B cell (primary cell): ENCODE measurements at regions not wholly inside any gene's neighbourhood (a gene's known extent, or its start where the extent isn't known, plus 50 kb on each side); places are given as distances from the start of the nearest gene placed in this dataset.

Experiments
- ATAC-seq: fragments of 200-7000 bp; cut with Tn5 transposase; one replicate; pipeline ENCODE4 v1.10.0; 2021; ENCODE audit warnings: low read depth, mild to moderate bottlenecking, moderate number of reproducible peaks, moderate library complexity
- CTCF ChIA-PET: fragments of 350-600 bp; sonication (Branson Sonifier 250); formaldehyde crosslinking; loops from one replicate; lab custom pipeline; 2021; ENCODE audit warnings: antibody characterized with exemption, inconsistent platforms; lab: Charles Lee
- POLR2A ChIA-PET: fragments of 350-600 bp; sonication (Branson Sonifier 250); formaldehyde crosslinking; loops from one replicate; lab custom pipeline; 2021; ENCODE audit warnings: antibody characterized with exemption; lab: Charles Lee
- DNase-seq: peaks from one replicate; pipeline ENCODE4 v3.0.0; 2013
- H2AFZ ChIP-seq: 2 replicates; pipeline ENCODE4 v1.6.1; 2012; ENCODE audit warnings: mild to moderate bottlenecking, low read depth, low read length; ENCODE audit not compliant: insufficient read depth, poor library complexity, severe bottlenecking
- H3K27ac ChIP-seq, 2 donors: 1 replicate in 1 of 2; 2 replicates in 1 of 2; pipeline ENCODE4 v1.5.1; 2012 to 2013; ENCODE audit warnings: low read length in 2 of 2, mild to moderate bottlenecking in 2 of 2, moderate library complexity in 1 of 2
- H3K27me3 ChIP-seq, 4 experiments: fragments of 200-600 bp in 1 of 4; sonication (generic) in 1 of 4; replicated peaks in 1 of 4; 1 replicate in 2 of 4; 2 replicates in 2 of 4; pipeline versions ENCODE4 v1.6.1 to v1.7.0; 2013 to 2016; ENCODE audit warnings: low read length in 3 of 4, mild to moderate bottlenecking in 2 of 4, mixed read lengths in 1 of 4, moderate library complexity in 1 of 4; ENCODE audit not compliant: insufficient read depth in 4 of 4, control insufficient read depth in 3 of 4; ENCODE audit errors: control extremely low read depth in 1 of 4
- H3K36me3 ChIP-seq, 2 experiments: replicated peaks in 1 of 2; 1 replicate in 1 of 2; 2 replicates in 1 of 2; pipeline versions ENCODE4 v1.6.1 to v1.7.1; 2013; ENCODE audit warnings: low read length in 1 of 2; ENCODE audit not compliant: insufficient read depth in 2 of 2, control insufficient read depth in 1 of 2; ENCODE audit errors: control extremely low read depth in 1 of 2, extremely low read depth in 1 of 2
- H3K4me1 ChIP-seq, 2 donors: fragments of 200-600 bp in 1 of 2; sonication (generic) in 1 of 2; 1 replicate in 1 of 2; 2 replicates in 1 of 2; pipeline versions ENCODE4 v1.5.1 to v1.6.1; 2013 to 2017; ENCODE audit warnings: low read length in 2 of 2; ENCODE audit not compliant: control insufficient read depth in 2 of 2, insufficient read depth in 2 of 2
- H3K4me2 ChIP-seq: replicated peaks from 2 replicates; pipeline ENCODE3; 2012; ENCODE audit warnings: mild to moderate bottlenecking, low read depth, low read length; ENCODE audit not compliant: poor library complexity, severe bottlenecking
- H3K4me3 ChIP-seq, 5 experiments: fragments of 200-600 bp in 1 of 5; sonication (generic) in 1 of 5; 1 replicate in 3 of 5; 2 replicates in 2 of 5; pipeline versions ENCODE4 v1.5.1 to v1.7.0; 2011 to 2016; ENCODE audit warnings: low read length in 4 of 5, mild to moderate bottlenecking in 4 of 5, low read depth in 2 of 5, control low read depth in 1 of 5, moderate library complexity in 1 of 5; ENCODE audit not compliant: insufficient read depth in 1 of 5; ENCODE audit errors: control extremely low read depth in 1 of 5, extremely low read depth in 1 of 5
- H3K79me2 ChIP-seq: fragments of 200-600 bp; sonication (generic); one replicate; pipeline ENCODE4 v1.6.0; 2016; ENCODE audit warnings: low read length; ENCODE audit not compliant: control insufficient read depth, insufficient read depth
- H3K9ac ChIP-seq: fragments of 200-600 bp; sonication (generic); 2 replicates; pipeline ENCODE4 v1.6.1; 2017; ENCODE audit warnings: mild to moderate bottlenecking, low read length, moderate library complexity
- H3K9me3 ChIP-seq, 3 donors: one replicate each; pipeline versions ENCODE4 v1.6.1 to v1.7.1; 2013; ENCODE audit warnings: low read length in 2 of 3; ENCODE audit not compliant: control insufficient read depth in 2 of 3, insufficient read depth in 1 of 3; ENCODE audit errors: control extremely low read depth in 1 of 3
- H4K20me1 ChIP-seq: 2 replicates; pipeline ENCODE4 v1.6.0; 2012; ENCODE audit warnings: mild to moderate bottlenecking, low read length; ENCODE audit not compliant: insufficient read depth, control insufficient read depth, poor library complexity, severe bottlenecking
- H3K27ac Mint-ChIP-seq: one replicate; pipeline ENCODE4 v1.8.0; 2021; ENCODE audit warnings: mixed read lengths
- H3K27me3 Mint-ChIP-seq: one replicate; pipeline ENCODE4 v1.8.0; 2021; ENCODE audit warnings: mixed read lengths
- H3K4me1 Mint-ChIP-seq: one replicate; pipeline ENCODE4 v1.8.0; 2021; ENCODE audit warnings: mixed read lengths
- H3K4me3 Mint-ChIP-seq: one replicate; pipeline ENCODE4 v1.8.0; 2021; ENCODE audit warnings: mixed read lengths
- H3K9me3 Mint-ChIP-seq: one replicate; pipeline ENCODE4 v1.8.0; 2022; ENCODE audit warnings: mixed read lengths; ENCODE audit not compliant: insufficient read depth
- EZH2 ChIP-seq: IDR thresholded peaks from 2 replicates; pipeline ENCODE4 v1.6.1; 2012; ENCODE audit warnings: borderline replicate concordance, low read depth, mild to moderate bottlenecking, moderate library complexity, low read length; ENCODE audit not compliant: insufficient read depth, poor library complexity, severe bottlenecking
- WGBS: methylation state at CpG from one replicate; pipeline ENCODE4 v1.1.5; 2013; ENCODE audit warnings: missing lambda C conversion rate; ENCODE audit not compliant: insufficient coverage; 5-methylcytosine and 5-hydroxymethylcytosine counted together
- intact Hi-C: fragments of 100-400 bp; cut with micrococcal nuclease; formaldehyde crosslinking; loops from one replicate; pipeline ENCODE4 v1.10.0; 2022
- TF ChIP-seq, protein P1 (sequence below): fragments of 200-600 bp; IDR thresholded peaks from one replicate; pipeline ENCODE4 v1.8.0; 2022; ENCODE audit warnings: antibody characterized with exemption, mild to moderate bottlenecking

DNA sequence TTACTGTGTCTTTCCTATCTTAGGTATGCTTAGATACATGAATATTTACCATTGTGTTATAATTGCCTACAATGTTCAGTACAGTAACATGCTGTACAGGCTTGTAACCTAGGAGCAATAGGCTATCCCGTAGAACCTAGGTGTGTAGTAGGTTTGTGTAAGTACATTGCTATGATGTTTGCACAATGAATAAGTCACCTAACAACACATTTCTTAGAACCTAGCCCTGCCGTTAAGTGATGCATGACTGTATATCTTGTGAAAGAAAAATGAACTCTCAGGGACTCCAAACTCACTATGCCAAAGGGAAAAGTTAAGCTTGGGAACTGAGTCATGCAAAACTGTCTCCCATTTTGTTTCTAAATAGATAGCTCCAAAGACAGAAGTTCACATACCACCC, 91.5 kb upstream of the ACP3 start:
- Mint-ChIP-seq H3K4me3 (no peak overlapping the region), H3K9me3 (no peaks in the 10 kb centered on the region), H3K27me3 (peaks cover 12% of the 10 kb centered on the region), H3K27ac (no peak overlapping the region), H3K4me1 (no peaks in the 10 kb centered on the region)
- no peaks in the 10 kb centered on the region for H3K36me3 ChIP-seq
- TF ChIP-seq, protein P1, sequence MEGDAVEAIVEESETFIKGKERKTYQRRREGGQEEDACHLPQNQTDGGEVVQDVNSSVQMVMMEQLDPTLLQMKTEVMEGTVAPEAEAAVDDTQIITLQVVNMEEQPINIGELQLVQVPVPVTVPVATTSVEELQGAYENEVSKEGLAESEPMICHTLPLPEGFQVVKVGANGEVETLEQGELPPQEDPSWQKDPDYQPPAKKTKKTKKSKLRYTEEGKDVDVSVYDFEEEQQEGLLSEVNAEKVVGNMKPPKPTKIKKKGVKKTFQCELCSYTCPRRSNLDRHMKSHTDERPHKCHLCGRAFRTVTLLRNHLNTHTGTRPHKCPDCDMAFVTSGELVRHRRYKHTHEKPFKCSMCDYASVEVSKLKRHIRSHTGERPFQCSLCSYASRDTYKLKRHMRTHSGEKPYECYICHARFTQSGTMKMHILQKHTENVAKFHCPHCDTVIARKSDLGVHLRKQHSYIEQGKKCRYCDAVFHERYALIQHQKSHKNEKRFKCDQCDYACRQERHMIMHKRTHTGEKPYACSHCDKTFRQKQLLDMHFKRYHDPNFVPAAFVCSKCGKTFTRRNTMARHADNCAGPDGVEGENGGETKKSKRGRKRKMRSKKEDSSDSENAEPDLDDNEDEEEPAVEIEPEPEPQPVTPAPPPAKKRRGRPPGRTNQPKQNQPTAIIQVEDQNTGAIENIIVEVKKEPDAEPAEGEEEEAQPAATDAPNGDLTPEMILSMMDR: no peak
- no peak for TF ChIP-seq EZH2
- WGBS: no CpG with 5 or more reads among the region's 2 CpGs
- no peak overlapping the region for H3K27ac ChIP-seq
- no peak overlapping the region for H3K9ac ChIP-seq
- DNase-seq: no peak
- H2AFZ ChIP-seq: no peak overlapping the region
- CTCF ChIA-PET: no interaction called here
- ATAC-seq: no peak
- intact Hi-C loops: no loop called here
- no peaks in the 10 kb centered on the region for H3K9me3 ChIP-seq
- no peaks in the 10 kb centered on the region for H3K4me1 ChIP-seq
- no peaks in the 10 kb centered on the region for H3K27me3 ChIP-seq
- H4K20me1 ChIP-seq: no peaks in the 10 kb centered on the region
- no peak overlapping the region for H3K4me3 ChIP-seq
- H3K79me2 ChIP-seq: no peaks in the 10 kb centered on the region
- POLR2A ChIA-PET: no interaction called here
- no peak overlapping the region for H3K4me2 ChIP-seq

GRCh38 chr3:132228923-132229322, 88.3 kb upstream of the ACP3 start:
- POLR2A ChIA-PET: no interaction called here

More at GRCh38 chr3:132228923-132229322, 88.3 kb upstream of the ACP3 start:
- Histone ChIP-seq H3K79me2 (no peaks in the 10 kb centered on the region), H3K4me2 (no peak overlapping the region), H2AFZ (no peak overlapping the region), H3K27ac (no peak overlapping the region), H4K20me1 (no peaks in the 10 kb centered on the region), H3K27me3 (no peaks in the 10 kb centered on the region), H3K4me1 (no peaks in the 10 kb centered on the region), H3K9me3 (no peaks in the 10 kb centered on the region), H3K36me3 (no peaks in the 10 kb centered on the region), H3K4me3 (no peak overlapping the region), H3K9ac (no peak overlapping the region)
- no peak overlapping the region for H3K27ac Mint-ChIP-seq
- no peak overlapping the region for H3K4me3 Mint-ChIP-seq
- WGBS: 61% methylated on average over 3 of the region's 3 CpGs
- TF ChIP-seq EZH2: no peak
- TF ChIP-seq, protein P1: no peak
- DNase-seq (no peak), ATAC-seq (no peak)
- no peaks in the 10 kb centered on the region for H3K4me1 Mint-ChIP-seq
- CTCF ChIA-PET: no interaction called here
- intact Hi-C loops: no loop called here
- peaks cover 14% of the 10 kb centered on the region for H3K27me3 Mint-ChIP-seq
- H3K9me3 Mint-ChIP-seq: no peaks in the 10 kb centered on the region
